MM.1S (cell line): ENCODE measurements at regions not wholly inside any gene's neighbourhood (a gene's known extent, or its start where the extent isn't known, plus 50 kb on each side); places are given as distances from the start of the nearest gene placed in this dataset.

Experiments
- CTCF ChIP-seq: fragments of 300-600 bp; sonication (generic); IDR thresholded peaks from 2 replicates; pipeline ENCODE4 v1.5.1; 2016; ENCODE audit warnings: antibody characterized with exemption, low read length, mixed read lengths
- EZH2phosphoT487 ChIP-seq: fragments of 300-600 bp; sonication (generic); IDR thresholded peaks from 2 replicates; pipeline ENCODE4 v1.6.1; 2018; ENCODE audit warnings: antibody characterized with exemption, low read length

GRCh38 chr3:144663456-144664436, 692.1 kb downstream of the DIPK2A start:
- TF ChIP-seq CTCF (no peak), EZH2phosphoT487 (no peak)
